Heart left ventricle (tissue), 13 donors: ENCODE measurements at regions not wholly inside any gene's neighbourhood (a gene's known extent, or its start where the extent isn't known, plus 50 kb on each side); places are given as distances from the start of the nearest gene placed in this dataset.

Source experiments
- CTCF ChIP-seq, 12 donors: fragments of 200-600 bp; sonication (generic) in 4 of 12; IDR thresholded peaks; one replicate each; pipeline versions ENCODE4 v1.5.0 to v1.8.0; 2018 to 2022; ENCODE audit warnings: antibody characterized with exemption in 12 of 12, mild to moderate bottlenecking in 5 of 12
- POLR2A ChIP-seq, 2 donors: fragments of 450-650 bp; IDR thresholded peaks; one replicate each; pipeline ENCODE4 v1.6.1; 2017; ENCODE audit warnings: antibody characterized with exemption in 2 of 2, mild to moderate bottlenecking in 2 of 2, moderate library complexity in 2 of 2
- donor health status: ischemic (EF 13 %, LVEDD 7.1; RV severe dilation, severe dysfunction).
- donor health status: DM: no; HTN: yes; CAD: no.
- donor health status: DM: no; HTN: no; CAD: no.
- donor health status: ischemic (EF 25% LVEDD 6.9; RV normal size, moderate dysfunction).
- donor health status: ischemic (EF 25% LVEDD 5.7; RV mildly dilated, moderate dysfunction).
- donor health status: ischemic (EF 35%, LVEDD 5.7; RV mildly dilated, moderate dysfunction).
- donor health status: nonischemic (EF 11% LVEDD 7.7; RV severe dilation, severe dysfunction).
- donor health status: DM: yes; HTN: yes; CAD: no.
- donor health status: PGD.
- donor health status: ischemic (EF 29% LVEDD 5.4; RV normal size, mild dysfunction).
- donor health status: nonischemic (EF 23%, LVEDD 6.1; RV moderate dilation, normal function).

- TF ChIP-seq CTCF (IDR thresholded peaks at IDR 0.05), result no peak
- no peak for TF ChIP-seq POLR2A (IDR thresholded peaks at IDR 0.05)
These were observed 399.5 kb downstream of the BUD13 start for GRCh38 chr11:116373104-116373944.
